ENCODE measurements at regions not wholly inside any gene's neighbourhood (a gene's known extent, or its start where the extent isn't known, plus 50 kb on each side); places are given as distances from the start of the nearest gene placed in this dataset.

DNA sequence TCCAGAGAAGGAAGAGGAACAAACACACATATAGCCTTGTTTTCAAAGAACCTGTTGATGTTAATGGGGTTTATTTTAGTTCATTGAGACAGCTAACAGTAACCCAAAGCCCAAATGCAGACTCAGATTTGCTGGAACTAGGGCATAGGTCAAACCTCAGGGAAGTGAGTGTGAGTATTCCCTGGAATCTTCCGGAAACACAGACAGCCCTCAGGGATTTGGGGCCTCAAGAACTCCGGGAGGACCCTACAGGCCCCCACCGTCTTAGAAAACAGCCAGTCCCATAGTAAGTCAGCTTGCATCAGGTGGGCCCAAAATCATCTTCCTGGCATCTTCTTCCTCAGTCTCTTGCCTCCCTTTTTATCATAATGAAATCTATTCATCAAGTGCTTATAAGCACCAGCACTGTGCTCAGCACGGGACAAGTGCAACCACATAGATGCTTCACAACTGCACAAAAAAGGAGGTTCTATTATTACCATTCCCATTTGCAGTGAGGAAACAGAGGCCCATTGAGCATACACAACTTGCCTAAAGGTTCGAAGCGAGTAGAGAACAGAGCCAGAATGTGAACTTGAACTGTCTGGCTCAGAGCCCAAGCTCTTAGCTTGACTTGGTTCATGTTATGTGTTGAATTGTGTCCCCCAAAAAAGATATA, 50.2 kb upstream of the BCL11A start:
- Histone ChIP-seq H3K9me3 (ENCODE audit: control insufficient read depth, insufficient read depth, low read depth, low read length) (no peaks in the 10 kb centered on the region), H3K27ac (ENCODE audit: extremely low read depth, low read depth, low read length) (no peak overlapping the region), H3K4me1 (ENCODE audit: control insufficient read depth, insufficient read depth, low read length) (0 out of 2 replicates have a peak, but pooled peaks cover under 1% of the 10 kb centered on the region), H3K36me3 (ENCODE audit: control insufficient read depth in 2 of 2, insufficient read depth in 1 of 2, low read length in 2 of 2) (no peaks in the 10 kb centered on the region), H3K4me3 (ENCODE audit: low read depth, low read length) (no peak overlapping the region)
- ChIA-PET POLR2A (no interaction called here), CTCF (interaction anchor here (0.6 kb wide), 2 partner anchors 9 to 21 kb away, joined by 3 read pairs; no protein-coding TSS in a partner anchor)
- TF ChIP-seq ZFP69B (tag by site-specific recombination; IDR thresholded peaks at IDR 0.05) (no peak), ZNF19 (tag by site-specific recombination; IDR thresholded peaks at IDR 0.05; ENCODE audit: low read depth) (no peak), ZNF837 (tag by site-specific recombination; IDR thresholded peaks at IDR 0.05) (no peak), ZBTB10 (tag by site-specific recombination; IDR thresholded peaks at IDR 0.05) (no peak), YY1 (tag by site-specific recombination; IDR thresholded peaks at IDR 0.05) (no peak), ZNF16 (tag by site-specific recombination; IDR thresholded peaks at IDR 0.05; ENCODE audit: low read depth) (no peak), ZNF529 (tag by site-specific recombination; IDR thresholded peaks at IDR 0.05; ENCODE audit: insufficient replicate concordance) (no peak), INSM2 (tag by site-specific recombination; IDR thresholded peaks at IDR 0.05) (no peak), ZNF521 (tag by site-specific recombination; IDR thresholded peaks at IDR 0.05) (no peak), ZNF560 (tag by site-specific recombination; IDR thresholded peaks at IDR 0.05; ENCODE audit: borderline replicate concordance) (no peak), ZNF600 (tag by site-specific recombination; IDR thresholded peaks at IDR 0.05) (no peak)

DNA sequence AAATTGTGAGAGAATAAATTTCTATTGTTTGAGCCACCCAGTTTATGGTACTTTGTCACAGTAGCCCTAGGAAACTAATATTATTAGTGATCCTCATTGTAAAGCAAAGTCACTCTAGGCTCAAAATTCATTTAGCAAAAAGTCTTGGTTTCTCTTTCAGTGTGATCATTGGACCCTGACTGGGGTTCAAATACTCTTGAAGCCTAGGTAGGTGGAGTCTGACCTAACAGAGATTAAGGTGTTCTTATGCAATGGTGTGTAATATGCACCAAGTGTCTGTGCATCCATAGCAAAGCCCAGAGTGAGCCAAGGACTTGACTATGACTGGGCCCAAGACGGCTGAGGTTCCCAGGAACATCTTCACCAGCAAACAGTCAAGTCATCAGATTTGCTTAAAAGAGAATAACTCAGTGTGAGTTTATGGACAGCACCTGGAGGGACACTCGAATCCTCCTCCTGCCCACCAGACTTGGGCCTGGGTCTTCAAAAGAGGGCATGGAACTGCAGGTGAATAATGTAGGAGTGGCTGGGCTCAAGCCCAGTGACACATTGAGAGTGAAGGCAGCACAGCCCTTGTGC, 51.1 kb upstream of the BCL11A start:
- peaks cover 6% of the 10 kb centered on the region; the same call in 1 of the 2 replicates for H3K4me1 ChIP-seq (ENCODE audit: control insufficient read depth, insufficient read depth, low read length)
- no peak overlapping the region for H3K4me3 ChIP-seq (ENCODE audit: low read depth, low read length)
- POLR2A ChIA-PET = no interaction called here
- H3K9me3 ChIP-seq (ENCODE audit: control insufficient read depth, insufficient read depth, low read depth, low read length) = no peaks in the 10 kb centered on the region
- no peaks in the 10 kb centered on the region for H3K36me3 ChIP-seq (ENCODE audit: control insufficient read depth in 2 of 2, insufficient read depth in 1 of 2, low read length in 2 of 2)
- CTCF ChIA-PET = no interaction called here
- H3K27ac ChIP-seq (ENCODE audit: extremely low read depth, low read depth, low read length) = no peak overlapping the region
- TF ChIP-seq ZFP3 (tag by site-specific recombination; IDR thresholded peaks at IDR 0.05; ENCODE audit: low read depth) (no peak), KLF1 (tag by site-specific recombination; IDR thresholded peaks at IDR 0.05) (no peak), ZNF169 (tag by site-specific recombination; IDR thresholded peaks at IDR 0.05) (no peak)
- TF ChIP-seq, protein P1, sequence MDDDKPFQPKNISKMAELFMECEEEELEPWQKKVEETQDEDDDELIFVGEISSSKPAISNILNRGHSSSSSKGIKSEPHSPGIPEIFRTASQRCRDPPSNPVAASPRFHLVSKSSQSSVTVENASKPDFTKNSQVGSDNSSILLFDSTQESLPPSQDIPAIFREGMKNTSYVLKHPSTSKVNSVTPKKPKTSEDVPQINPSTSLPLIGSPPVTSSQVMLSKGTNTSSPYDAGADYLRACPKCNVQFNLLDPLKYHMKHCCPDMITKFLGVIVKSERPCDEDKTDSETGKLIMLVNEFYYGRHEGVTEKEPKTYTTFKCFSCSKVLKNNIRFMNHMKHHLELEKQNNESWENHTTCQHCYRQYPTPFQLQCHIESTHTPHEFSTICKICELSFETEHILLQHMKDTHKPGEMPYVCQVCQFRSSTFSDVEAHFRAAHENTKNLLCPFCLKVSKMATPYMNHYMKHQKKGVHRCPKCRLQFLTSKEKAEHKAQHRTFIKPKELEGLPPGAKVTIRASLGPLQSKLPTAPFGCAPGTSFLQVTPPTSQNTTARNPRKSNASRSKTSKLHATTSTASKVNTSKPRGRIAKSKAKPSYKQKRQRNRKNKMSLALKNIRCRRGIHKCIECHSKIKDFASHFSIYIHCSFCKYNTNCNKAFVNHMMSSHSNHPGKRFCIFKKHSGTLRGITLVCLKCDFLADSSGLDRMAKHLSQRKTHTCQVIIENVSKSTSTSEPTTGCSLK (tag by site-specific recombination; IDR thresholded peaks at IDR 0.05) = no peak
- TF ChIP-seq, protein P2, sequence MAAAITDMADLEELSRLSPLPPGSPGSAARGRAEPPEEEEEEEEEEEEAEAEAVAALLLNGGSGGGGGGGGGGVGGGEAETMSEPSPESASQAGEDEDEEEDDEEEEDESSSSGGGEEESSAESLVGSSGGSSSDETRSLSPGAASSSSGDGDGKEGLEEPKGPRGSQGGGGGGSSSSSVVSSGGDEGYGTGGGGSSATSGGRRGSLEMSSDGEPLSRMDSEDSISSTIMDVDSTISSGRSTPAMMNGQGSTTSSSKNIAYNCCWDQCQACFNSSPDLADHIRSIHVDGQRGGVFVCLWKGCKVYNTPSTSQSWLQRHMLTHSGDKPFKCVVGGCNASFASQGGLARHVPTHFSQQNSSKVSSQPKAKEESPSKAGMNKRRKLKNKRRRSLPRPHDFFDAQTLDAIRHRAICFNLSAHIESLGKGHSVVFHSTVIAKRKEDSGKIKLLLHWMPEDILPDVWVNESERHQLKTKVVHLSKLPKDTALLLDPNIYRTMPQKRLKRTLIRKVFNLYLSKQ (tag by site-specific recombination; IDR thresholded peaks at IDR 0.05; ENCODE audit: borderline replicate concordance) = no peak
- TF ChIP-seq, protein P3, sequence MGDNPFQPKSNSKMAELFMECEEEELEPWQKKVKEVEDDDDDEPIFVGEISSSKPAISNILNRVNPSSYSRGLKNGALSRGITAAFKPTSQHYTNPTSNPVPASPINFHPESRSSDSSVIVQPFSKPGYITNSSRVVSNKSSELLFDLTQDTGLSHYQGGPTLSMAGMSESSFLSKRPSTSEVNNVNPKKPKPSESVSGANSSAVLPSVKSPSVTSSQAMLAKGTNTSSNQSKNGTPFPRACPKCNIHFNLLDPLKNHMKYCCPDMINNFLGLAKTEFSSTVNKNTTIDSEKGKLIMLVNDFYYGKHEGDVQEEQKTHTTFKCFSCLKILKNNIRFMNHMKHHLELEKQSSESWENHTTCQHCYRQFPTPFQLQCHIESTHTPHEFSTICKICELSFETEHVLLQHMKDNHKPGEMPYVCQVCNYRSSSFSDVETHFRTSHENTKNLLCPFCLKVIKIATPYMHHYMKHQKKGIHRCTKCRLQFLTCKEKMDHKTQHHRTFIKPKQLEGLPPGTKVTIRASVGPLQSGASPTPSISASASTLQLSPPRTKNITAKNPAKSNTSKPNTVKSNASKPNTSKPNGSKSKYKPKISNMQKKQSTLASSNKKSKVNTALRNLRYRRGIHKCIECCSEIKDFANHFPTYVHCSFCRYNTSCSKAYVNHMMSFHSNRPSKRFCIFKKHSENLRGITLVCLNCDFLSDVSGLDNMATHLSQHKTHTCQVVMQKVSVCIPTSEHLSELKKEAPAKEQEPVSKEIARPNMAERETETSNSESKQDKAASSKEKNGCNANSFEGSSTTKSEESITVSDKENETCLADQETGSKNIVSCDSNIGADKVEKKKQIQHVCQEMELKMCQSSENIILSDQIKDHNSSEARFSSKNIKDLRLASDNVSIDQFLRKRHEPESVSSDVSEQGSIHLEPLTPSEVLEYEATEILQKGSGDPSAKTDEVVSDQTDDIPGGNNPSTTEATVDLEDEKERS (tag by site-specific recombination; IDR thresholded peaks at IDR 0.05) = no peak
- TF ChIP-seq, protein P4, sequence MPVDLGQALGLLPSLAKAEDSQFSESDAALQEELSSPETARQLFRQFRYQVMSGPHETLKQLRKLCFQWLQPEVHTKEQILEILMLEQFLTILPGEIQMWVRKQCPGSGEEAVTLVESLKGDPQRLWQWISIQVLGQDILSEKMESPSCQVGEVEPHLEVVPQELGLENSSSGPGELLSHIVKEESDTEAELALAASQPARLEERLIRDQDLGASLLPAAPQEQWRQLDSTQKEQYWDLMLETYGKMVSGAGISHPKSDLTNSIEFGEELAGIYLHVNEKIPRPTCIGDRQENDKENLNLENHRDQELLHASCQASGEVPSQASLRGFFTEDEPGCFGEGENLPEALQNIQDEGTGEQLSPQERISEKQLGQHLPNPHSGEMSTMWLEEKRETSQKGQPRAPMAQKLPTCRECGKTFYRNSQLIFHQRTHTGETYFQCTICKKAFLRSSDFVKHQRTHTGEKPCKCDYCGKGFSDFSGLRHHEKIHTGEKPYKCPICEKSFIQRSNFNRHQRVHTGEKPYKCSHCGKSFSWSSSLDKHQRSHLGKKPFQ (tag by site-specific recombination; IDR thresholded peaks at IDR 0.05) = no peak
- TF ChIP-seq, protein P5, sequence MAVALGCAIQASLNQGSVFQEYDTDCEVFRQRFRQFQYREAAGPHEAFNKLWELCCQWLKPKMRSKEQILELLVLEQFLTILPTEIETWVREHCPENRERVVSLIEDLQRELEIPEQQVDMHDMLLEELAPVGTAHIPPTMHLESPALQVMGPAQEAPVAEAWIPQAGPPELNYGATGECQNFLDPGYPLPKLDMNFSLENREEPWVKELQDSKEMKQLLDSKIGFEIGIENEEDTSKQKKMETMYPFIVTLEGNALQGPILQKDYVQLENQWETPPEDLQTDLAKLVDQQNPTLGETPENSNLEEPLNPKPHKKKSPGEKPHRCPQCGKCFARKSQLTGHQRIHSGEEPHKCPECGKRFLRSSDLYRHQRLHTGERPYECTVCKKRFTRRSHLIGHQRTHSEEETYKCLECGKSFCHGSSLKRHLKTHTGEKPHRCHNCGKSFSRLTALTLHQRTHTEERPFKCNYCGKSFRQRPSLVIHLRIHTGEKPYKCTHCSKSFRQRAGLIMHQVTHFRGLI (tag by site-specific recombination; IDR thresholded peaks at IDR 0.05) = no peak

Measured in HEK293 (cell line).